HG03575 (cell line): ENCODE measurements at regions not wholly inside any gene's neighbourhood (a gene's known extent, or its start where the extent isn't known, plus 50 kb on each side); places are given as distances from the start of the nearest gene placed in this dataset.

Source experiments
- ATAC-seq: cut with Tn5 transposase; IDR thresholded peaks from one replicate; pipeline ENCODE4 v1.9.1; 2021; ENCODE audit not compliant: unreplicated experiment, insufficient number of reproducible peaks, low FRiP score; ENCODE audit errors: extremely low read depth

GRCh38 chr2:58954880-58955385 lies 713.8 kb upstream of the FANCL start:
- ATAC-seq, result no peak

- no peak for ATAC-seq
Observed at GRCh38 chr2:58951722-58952121, 710.6 kb upstream of the FANCL start.

- no peak for ATAC-seq
Observed at GRCh38 chr2:58950795-58951462, 709.8 kb upstream of the FANCL start.

DNA sequence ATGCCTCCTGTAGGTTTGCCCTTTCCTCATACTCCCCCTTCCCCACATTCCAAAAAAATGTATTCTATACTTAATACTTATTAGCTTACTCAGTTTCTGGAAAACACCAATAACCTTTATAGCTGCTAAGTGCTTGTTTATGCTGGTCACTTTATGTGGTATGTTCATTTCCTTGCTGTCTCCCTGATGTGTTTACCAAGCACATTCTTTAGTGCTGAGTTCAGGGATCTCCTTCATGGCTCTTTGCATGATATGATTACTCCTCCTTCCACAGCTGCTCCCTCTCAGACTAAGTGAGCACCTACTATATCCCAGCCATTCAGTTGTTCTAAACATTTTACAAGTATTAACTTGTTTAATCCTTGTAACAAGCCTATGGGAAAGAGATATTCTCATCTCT lies 698.3 kb upstream of the FANCL start:
- no peak for ATAC-seq

DNA sequence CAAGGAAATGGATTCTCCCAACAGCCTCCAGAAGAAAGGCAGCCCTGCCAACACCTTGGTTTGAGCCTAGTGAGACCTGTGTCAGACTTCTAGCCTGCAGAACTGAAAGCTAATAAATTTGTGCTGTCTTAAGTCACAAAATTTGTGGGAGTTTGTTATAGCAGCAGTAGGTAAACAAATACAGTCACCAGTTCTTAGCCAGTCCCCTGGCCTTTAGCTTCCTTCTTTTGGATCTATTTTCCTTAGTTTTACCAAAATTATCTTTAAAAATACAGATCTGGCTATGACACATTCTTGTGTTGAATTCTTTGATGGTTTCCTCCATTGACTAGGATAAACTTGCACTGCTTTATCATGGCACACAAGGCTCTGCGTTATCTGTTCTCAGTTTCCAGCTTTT lies 697.9 kb upstream of the FANCL start:
- no peak for ATAC-seq

- ATAC-seq, result no peak
Observed at GRCh38 chr2:58932801-58933200, 691.7 kb upstream of the FANCL start.

- ATAC-seq, result no peak
Observed at GRCh38 chr2:58930537-58930936, 689.4 kb upstream of the FANCL start.

DNA sequence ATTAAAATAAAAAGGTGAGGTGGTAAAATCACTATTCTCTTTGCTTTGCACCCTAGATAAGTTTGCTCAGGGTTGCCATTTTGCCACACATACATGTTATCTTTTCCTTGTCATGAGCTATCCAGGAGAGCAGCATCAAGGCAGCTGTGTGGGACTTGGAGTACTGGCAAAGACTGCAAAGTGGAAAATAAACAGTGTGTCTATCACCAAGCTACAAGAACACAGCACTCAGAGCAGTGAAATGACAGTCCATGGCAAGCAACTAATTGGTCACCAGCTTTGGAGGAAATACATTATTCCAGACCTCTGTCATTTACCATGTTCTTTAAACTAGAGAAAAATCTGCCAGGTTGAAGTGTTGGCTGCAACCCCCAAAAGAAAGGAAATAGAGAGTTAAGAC lies 687.8 kb upstream of the FANCL start:
- no peak for ATAC-seq

GRCh38 chr2:58928391-58928790 lies 687.3 kb upstream of the FANCL start:
- no peak for ATAC-seq

GRCh38 chr2:58926112-58926511 lies 685.0 kb upstream of the FANCL start:
- no peak for ATAC-seq

DNA sequence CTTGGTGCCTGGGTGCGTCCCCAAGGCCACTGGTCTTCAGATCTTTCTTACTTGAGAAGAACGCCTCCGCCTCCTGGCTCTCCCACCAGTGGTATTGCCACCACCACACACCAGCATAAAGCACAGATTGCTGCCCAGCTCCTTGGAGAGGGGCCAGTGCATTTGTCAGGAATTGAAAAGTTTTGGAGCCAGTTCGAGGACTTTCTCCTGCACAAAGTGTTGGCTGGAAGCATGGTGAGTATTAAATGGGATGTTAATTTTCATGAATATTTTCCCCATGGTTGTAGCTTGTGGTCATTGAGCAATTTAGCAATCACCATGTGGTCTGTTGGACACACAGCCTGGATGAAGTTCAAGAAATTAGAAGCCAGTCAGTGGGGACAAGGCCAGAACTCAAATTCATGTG lies 684.6 kb upstream of the FANCL start:
- ATAC-seq, result no peak

- no peak for ATAC-seq
Observed at GRCh38 chr2:58923869-58924268, 682.7 kb upstream of the FANCL start.

- ATAC-seq, result no peak
Observed at GRCh38 chr2:58922245-58922644, 681.1 kb upstream of the FANCL start.

- no peak for ATAC-seq
Observed at GRCh38 chr2:58921676-58922075, 680.6 kb upstream of the FANCL start.

GRCh38 chr2:58920001-58920400 lies 678.9 kb upstream of the FANCL start:
- ATAC-seq, result no peak

DNA sequence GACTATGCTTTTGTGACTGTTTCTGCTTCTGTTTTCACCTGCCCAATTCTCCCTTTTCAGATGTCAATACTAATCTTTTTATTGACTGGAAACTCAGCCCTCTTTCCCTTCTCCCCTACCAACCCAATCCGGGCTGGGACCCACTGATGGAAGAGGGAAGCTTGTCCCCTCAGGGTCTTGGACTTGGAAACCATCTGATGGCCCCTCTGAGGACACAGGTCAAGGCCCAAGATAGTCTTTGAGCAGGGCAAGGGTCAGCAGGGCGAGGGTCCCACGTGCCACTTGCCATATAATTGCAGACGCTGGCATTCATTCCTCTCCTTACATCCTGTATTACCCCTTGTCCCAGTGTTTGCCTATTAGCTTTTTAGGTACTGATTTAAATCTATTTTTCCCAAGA lies 678.2 kb upstream of the FANCL start:
- no peak for ATAC-seq

DNA sequence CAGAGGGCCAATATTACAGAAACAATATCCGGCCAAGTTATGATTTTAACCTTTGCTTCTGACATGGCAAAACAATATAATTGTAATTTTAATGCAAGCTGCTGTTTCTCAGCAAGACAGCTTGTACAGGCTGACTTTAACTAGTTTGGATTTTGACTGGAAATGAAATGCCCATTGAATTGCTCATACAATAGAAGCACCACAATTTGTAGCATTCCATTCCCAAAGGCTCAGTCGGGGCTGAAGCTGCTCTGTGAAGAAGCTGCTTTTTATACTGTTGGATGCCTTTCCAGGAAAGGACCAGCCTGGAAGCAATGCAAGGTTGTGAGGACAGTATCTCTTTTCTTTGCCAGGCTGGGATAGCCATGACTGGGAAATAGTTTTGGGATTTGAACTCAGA lies 677.0 kb upstream of the FANCL start:
- no peak for ATAC-seq

DNA sequence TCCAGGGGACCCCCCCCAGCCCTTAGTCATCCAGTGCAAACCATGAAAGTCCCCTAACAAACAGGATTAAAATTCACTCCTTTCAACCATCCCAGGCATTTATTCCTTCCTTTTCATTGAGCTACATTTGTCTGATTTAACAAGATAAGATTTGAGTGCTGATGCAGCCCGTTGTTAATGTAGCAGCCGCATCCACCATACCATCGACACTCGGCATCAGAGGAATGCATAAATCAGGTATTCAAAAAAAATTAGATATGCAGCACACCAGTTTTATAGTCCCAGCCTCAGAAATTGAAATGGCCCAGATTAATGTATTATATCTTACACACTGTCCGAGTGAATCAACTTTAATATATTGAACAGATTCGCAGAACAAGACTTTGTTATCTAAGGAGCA lies 676.5 kb upstream of the FANCL start:
- no peak for ATAC-seq

DNA sequence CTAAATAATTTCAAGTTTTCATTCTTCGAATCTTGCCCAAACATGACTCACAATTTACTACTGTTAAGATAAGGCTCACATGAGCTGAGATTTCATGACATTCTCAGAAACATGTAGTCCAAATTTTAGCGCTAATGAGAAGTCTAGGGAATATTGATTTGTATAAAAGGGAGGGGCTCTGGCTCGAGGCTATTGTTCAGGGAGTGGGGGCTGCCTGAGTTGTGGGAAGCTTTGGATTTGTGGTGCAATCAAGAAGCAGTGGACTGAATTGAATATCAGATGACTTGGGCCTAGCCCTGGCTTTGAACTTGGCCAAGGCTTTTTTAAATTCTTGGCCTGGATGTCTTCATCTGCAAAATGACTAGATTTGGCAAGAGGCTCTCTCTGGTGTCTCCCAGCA lies 674.9 kb upstream of the FANCL start:
- ATAC-seq, result no peak

DNA sequence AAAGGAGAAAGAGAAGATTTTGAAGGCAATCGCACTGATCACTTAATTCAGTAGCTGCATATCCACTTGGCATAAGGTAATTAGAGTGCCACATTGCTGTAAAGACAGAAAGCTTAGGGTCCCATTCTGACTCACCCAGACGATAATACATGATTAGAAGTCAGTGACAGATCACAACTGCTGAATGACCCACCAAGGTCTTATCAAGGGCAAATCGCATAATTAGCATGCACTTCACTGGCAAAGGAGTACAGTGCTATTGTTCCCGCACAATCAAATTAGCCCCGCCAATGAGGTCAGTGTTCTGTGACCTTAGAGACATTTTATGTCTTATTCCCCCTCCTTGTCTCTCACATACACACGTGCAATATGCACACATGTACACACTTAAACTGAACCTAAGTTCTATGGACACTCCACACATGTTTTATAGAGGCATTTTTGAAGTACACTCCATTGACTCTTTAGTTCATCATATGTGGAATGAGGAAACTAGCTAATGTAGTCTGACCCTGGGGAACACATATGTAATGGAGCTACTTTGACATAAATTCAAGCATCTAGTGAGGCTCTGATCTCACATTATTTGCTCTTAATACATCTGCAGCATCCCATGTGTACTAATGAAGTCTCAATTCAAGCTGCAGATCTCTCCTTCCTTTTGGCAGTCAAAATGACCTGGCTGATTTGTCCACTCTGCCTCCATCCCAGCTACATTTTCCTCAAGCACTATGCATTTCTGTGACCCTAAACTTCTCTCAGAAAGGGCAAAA lies 673.8 kb upstream of the FANCL start:
- ATAC-seq, result no peak
